C4-2B (cell line): ENCODE measurements at regions not wholly inside any gene's neighbourhood (a gene's known extent, or its start where the extent isn't known, plus 50 kb on each side); places are given as distances from the start of the nearest gene placed in this dataset.

Experiments used
- ZFX ChIP-seq: fragments of 450-650 bp; IDR thresholded peaks from 2 replicates; pipeline ENCODE4 v1.6.1; 2017
- TF ChIP-seq, protein P1 (sequence below): fragments of 450-650 bp; conservative IDR thresholded peaks from 2 replicates; pipeline ENCODE4 v1.5.1; 2017; ENCODE audit warnings: mild to moderate bottlenecking

DNA sequence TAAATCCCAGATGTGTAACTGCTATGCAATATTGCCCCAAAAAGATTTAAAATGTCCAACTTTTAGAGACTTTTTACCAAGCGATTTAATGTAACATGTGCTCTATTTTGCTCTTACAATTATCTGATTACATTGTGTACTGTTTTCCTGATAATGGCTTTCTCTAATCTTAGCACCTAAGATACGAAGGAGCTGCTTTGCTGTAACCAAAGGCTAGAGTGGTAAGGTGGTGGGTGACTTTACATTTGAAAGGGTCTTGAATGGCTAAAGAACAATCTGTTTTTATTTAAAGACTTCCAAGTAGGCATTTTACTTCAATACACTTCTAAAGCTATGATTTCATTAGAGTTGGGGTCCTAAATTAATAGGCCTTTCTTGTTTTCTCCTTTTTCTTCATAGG lies 1201.6 kb upstream of the MAP3K7 start:
- TF ChIP-seq, protein P1, sequence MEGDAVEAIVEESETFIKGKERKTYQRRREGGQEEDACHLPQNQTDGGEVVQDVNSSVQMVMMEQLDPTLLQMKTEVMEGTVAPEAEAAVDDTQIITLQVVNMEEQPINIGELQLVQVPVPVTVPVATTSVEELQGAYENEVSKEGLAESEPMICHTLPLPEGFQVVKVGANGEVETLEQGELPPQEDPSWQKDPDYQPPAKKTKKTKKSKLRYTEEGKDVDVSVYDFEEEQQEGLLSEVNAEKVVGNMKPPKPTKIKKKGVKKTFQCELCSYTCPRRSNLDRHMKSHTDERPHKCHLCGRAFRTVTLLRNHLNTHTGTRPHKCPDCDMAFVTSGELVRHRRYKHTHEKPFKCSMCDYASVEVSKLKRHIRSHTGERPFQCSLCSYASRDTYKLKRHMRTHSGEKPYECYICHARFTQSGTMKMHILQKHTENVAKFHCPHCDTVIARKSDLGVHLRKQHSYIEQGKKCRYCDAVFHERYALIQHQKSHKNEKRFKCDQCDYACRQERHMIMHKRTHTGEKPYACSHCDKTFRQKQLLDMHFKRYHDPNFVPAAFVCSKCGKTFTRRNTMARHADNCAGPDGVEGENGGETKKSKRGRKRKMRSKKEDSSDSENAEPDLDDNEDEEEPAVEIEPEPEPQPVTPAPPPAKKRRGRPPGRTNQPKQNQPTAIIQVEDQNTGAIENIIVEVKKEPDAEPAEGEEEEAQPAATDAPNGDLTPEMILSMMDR: no peak
- no peak for TF ChIP-seq ZFX
